Midbrain (tissue), 1 donor: ENCODE measurements at regions not wholly inside any gene's neighbourhood (a gene's known extent, or its start where the extent isn't known, plus 50 kb on each side); places are given as distances from the start of the nearest gene placed in this dataset.

Experiments used
- DNase-seq: peaks from one replicate; lab custom pipeline; 2025; lab: John Stamatoyannopoulos, UW

DNA sequence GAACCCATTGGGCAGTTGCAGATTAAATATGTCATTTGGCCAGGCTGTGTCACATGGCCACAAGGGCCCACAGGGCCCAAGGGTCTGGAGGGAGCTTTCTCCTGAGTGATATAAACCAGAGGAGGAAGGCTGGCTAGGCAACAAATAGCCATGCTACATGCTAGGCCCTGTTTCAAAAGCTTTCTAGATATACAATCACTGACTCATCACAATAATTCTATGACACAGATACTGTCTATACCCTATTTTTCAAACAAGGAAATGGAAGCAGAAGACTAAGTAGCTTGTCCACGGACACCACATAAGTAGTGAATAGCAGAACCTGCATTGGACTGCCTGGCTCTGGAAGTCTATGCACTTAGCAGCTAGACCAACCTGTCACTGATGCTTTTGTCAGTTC lies 625.4 kb downstream of the NTRK3 start:
- no peak for DNase-seq

DNA sequence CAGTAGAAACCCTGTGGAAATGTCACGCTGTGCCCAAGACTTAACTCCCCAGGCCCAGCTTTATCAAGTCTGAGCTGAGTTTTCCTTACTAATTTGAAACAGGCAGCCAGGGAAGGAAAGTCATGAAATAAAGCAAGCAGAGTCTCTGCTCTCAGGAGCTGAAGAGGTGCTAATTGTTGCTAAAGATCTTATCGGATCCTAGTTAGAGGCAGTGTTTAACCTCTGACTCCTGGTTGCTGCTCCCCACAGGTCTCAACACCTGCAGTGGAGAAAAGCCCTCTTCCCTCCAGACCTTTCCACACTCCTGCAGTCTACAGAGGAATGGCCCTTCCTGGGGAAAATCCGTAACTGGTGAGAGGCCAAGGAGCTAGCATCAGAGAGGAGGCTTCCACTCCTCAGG lies 628.2 kb downstream of the NTRK3 start:
- no peak for DNase-seq

DNA sequence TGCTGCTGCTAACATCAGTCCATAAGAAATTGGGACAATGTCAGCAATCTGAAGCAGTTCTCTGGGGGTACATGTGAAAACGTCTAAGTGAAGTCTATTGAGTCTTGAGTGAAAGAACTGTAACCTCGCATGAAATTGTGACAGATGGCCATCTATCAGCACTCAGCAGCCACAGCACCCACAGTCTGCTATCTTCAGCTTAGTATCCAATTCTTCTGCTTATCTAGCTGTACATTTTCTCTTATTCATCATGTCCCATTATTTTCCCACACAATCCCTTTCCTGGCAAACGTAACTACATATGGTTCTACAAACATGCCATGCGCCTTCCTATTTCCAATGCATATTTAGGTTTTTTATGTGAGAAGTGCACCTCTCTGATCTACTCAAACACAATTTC lies 629.7 kb downstream of the NTRK3 start:
- DNase-seq: no peak

DNA sequence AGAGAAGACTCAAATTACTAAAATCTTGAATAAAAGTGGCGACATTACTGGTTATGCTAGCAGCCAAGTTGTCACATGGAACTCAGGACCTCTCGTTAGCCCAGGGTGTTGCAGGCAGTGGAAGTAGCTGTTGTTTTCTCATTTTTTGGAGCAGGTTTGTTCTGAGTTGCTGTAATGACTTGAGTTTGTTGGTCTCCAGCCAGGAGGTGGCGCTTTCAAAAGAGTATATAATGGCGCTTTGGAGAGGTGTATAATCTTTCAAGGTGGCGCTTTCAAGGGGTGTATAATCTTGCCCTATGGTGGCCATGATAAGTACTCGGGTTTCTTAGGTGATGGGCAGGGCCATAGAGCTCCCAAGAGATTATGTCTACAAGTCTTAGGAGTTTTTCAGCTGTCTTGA lies 632.7 kb downstream of the NTRK3 start:
- DNase-seq: no peak

DNA sequence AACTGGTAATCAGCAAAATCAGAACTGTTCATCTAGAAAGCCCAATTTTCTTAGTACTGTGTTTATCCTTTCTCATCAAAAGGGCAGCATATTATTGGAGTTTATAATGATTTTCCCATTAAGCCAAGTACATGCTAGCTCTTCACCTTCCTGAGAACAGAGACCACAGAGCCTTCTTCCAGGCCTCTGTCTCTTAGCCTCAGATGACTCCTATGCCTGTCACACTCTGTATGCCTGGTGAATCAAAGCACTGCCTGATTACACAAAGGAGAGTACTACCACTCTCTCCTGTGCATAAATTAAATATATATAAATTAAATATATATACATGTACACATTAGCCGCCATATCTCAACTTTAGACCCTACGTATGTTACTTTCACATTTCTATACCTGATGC lies 636.1 kb downstream of the NTRK3 start:
- DNase-seq: no peak

DNA sequence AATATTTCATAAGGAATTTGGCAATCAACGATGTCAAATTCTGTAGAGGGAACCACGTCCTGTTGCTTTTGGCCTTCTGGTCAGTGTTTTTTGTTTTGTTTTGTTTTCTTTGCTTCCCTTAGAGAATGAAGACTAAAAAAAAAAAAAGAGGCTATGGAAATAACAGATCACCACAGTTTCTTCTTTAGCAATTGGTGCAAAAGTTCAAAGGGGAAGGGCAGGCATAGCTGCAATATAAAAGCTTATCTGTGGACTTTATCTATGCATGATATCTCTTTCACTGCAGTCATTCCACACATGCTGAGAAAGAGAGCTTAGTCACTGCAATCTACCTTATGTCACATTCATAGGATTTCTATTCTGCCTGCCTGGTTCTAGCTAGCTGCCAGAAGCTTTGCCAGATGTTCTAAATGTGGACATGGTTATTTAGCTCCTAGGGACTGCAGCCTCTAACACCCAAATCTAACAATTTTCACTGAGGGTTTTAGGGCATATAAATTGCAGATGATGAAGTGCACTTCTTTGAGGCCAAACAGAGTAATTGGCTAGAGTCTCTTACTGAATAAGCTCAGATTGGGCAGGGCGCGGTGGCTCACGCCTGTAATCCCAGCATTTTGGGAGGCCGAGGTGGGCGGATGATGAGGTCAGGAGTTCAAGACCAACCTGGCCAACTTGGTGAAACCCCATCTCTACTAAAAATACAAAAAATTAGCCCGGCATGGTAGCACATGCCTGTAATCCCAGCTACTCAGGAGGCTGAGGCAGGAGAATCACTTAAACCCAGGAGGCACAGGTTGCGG lies 637.2 kb downstream of the NTRK3 start:
- no peak for DNase-seq

DNA sequence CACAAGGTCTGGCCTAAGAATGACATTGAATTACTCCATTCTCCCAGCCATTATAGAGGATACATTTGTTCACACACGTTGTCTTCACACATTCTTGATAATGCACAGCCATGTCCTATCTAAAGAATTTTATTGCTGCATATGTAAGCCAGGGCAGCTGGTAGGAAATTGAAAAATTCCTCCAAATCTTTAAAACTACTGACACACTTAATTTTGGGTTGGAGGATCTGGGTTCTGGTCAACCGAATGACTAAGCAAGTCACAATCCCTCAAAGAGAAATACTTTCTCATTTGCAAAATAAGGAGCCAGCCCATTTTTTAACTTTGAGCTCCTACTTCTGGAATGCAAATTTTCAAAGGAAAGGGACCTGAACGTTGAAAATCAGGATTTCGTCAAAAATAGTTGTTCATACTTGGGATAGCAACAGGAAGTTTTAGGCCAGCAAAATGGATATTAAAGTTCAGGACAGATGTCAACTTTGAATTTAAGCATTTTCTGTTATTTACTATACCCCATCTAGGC lies 638.3 kb downstream of the NTRK3 start:
- DNase-seq: no peak

DNA sequence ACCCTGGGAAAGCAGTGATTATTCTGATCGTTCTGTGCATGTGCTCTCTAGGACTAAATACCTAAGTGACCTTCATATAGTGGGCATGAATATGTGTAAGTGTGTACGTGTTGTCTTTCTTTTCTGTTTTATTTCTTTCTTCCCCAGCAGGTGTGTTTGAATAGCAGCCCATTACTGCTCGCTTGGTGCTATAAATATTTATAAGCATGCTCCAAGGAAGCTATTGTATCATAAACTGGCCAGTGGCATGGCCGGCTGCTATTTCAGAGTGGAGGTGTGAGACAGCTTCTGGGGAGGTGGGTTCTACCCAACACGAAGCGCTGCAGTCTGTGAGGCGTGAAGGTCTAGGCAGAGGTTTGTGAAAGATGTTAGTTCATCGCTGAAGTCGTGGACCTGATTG lies 641.8 kb downstream of the NTRK3 start:
- DNase-seq: no peak

DNA sequence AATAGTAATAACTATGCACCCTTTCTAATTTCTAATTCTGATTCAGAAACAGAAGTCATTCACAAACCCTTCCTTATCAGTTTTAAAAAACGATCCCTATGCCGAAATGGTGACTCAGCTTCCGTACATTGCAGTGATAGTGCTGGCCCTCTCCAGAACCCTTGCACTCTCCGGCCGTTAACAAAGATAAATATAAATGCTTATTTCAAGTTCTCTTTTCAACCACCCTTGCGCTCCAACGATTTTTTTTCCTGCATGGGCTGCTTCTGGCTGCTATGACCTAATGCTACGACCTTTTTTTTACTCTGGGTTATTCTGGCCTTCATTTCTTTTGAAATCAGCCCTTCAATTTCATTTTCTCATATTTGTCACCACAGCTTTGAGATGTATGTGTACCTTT lies 646.2 kb downstream of the NTRK3 start:
- no peak for DNase-seq

DNA sequence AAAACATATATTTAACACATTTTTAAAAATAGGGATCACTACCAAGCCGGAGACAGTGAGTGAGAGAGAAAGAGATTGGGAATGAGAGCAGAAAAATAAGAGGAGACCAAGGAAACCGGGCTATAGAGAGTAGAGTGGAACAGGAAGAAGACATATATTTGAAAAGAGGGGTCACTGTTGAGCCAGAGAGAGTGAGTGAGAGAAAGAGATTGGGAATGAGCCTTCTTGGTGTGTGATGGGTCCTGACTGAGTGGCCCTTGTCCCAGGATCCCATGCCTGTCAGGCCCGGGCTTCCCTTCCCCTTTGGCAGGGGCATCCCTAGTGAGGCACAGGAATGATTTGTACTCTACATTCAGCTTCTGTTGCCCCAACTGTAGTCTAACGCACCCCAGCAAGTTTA lies 646.6 kb downstream of the NTRK3 start:
- no peak for DNase-seq

DNA sequence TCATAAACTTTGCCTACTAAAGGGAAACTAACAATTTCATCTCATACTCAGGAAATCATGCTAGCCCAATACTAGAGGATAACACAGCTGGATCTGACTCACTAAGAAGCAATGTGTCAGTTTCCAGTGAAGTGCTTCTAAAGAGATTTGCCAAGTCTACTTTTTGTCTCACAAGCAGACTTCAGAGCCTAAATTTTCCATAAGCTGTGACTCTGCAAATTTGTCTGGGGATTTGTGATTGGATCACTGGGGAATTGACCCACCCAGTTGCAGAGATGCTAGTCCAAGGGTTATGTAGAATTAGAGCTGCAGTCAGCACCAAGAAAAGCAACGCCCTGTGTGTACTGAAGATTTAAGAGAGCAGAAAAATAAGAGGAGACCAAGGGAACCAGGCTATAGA lies 647.1 kb downstream of the NTRK3 start:
- no peak for DNase-seq

DNA sequence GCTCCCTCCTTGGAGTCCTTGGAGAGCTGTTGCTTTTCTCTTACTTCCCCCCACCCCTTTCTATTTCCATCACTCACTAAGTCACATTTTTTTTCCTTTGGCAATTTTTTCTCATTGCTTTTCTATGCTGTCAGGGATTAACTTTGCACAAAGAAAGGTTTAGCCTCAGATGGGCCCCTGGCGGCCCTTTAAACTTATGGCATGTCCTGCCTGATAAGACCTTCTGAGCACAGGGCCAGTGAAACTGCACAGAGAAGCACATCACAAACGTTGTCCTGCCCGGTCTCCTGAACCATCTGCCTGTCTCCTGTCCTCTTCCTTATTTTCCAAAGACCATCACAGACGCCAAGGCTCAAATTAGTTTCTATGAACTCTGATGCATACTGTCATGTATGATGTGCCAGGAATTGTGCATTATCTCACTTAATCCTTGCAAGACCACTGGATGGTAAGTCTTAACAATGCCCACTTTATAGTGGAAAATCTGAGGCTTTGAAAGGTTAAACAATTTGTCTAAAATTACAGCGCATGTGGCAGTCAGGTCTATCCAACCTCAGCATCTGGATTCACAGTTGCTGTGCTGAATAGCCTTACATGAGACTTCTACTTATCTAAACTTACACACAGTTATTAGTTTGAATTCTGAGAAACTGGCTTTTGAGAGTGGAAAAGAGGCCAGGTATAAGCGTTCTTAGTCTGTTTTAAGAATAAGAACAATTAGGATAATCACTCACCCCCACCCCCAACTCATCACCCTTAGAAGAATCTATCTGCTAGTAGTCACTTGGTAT lies 648.1 kb downstream of the NTRK3 start:
- DNase-seq: no peak

DNA sequence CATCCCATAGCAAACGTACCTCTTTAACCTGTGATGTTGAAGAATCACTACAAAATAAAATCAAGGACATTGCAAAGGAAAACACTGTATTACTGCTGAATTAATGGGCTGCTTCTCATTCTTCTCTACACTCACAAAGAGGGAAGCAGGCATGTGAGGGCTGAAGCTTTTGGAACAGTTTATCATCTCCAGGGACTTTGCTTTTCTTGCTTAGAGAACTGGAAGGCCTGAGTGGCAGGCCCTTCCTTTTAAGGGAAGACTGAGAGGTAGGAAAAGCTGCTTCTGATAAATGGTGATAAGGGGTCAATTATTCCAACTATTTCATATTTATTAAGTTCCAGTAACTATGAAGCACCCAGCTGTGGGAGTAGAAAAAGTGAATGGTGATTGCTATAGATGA lies 649.6 kb downstream of the NTRK3 start:
- DNase-seq: no peak

DNA sequence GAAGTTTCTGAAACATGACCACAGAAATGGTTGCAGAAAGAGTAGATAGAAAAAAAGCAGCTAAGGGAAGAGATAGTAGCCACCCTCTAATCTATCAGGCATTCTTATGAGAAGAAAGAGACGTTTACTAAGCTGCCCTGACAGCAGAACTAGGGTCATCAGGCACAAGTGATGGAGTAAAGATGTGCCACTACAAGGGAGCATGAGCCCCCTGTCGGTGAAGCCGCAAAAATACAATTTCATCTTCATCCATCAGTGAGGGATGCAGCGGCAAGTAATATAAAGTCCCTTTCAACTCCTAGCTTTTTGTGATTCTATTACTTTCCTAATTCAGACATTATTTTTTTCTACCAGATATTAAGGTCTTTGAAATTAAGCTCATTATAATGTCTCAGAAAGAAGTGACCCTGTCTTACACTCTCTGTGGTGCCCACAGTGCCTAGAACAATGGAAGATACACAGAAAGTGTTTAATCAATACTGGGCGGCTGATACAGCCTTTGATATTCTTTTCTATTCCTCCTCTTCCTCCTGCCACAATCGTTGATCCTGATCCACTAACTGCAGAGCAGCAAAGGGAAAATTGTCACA lies 651.6 kb downstream of the NTRK3 start:
- DNase-seq: peak; percentile 3

DNA sequence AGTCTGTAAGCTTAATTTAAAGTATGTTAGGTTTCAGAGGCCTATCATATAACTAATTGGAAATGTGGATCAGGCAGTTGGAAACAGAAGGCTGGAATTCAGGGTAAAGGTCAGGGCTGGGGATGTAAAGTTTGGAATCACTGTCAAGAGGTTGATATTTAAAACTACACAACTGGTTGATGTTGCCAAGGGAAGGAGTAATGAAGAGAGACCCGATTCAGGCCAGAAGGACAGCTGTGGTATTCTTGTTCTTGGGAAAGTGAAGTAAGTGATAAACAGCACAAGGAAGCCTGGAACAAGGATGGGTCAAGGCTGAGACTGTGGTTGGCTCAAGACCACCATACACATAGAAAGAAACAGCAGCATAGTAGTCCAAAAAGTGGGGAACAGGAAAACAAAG lies 654.2 kb downstream of the NTRK3 start:
- DNase-seq: no peak

DNA sequence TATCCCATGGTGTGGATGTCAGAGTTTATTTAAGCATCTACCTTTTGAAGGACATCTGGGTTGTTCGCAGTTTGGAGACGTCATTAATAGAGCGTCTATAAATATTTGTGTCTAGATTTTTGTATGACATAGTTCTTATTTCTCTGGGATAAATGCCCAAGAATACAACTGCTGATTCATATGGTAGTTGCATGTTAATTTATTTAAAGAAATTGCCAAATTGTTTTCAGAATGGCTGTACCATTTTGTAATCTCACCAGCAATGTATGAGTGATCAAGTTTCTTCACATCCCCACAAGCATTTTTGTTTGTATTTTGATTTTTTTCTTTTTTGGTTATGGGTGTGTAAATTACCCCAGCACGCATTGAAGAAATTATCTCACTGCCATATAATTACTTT lies 656.9 kb downstream of the NTRK3 start:
- DNase-seq: no peak

DNA sequence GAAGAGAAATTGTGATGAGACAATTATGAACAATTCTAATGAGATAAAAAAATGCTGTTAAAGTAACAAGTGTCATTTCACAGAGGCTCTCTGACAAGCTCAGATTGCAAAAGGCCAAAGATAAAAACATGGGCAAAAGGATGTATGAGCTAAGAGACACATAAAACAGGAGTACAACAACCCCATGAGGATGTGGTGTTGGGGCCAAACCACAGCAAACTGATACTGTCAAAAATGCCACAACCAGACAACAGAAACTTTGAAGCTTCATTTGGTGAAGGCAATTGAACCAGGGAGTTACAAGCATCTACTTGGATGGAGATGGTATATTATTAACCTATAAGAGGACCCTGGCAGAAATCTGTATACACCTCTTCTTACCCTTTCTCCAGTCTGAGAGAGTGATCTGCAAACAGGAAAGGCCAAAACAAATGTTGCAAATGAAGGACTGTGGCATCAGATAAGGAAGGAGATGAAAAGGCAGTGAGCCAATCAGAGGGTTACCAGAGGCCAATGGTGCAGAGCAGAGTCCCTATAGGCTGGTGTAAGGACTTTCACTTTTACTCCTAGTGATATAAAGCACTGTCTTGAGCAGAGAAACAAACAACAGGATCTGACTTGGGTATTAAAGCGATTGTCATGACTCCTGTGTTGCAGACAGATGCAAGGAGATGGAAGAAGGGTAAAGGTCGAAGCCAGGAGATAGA lies 659.0 kb downstream of the NTRK3 start:
- DNase-seq: no peak

DNA sequence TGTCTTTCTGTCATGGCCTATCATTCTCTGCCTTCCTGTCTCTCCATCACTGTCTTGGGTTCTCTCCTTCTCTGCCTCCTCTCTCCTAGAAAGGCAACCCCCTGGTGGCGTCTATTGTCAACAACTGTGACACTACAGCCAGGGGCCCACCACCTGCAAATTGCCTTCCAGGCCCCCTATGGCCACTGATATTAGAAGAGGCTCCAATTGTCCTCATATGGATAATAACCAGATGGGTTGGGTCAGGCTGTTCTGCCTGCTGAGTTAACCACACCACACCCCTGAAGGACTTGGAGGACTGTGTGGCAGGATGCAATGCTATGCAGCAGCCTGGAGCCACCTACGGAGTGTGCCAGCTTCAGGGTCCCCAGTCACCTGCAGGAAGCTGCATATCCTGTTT lies 665.0 kb downstream of the NTRK3 start:
- no peak for DNase-seq

DNA sequence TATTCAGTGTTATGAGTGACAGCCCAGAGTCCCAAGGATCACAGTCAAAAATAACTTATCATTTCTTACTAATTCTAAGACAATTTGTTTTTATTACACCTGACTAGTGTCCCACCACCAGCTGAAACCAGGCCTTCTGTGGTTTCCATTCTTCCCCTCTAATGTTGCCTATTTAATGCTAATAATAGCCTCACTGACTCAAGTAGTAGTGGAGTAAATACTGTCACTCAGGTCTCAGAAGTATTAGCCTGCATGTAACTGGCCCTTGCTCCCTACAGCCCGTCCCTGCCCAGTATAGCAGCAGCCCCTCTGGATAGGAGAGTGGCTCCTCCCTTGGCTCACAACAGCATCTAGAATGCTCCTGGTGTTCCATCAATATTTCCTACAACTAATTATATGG lies 665.5 kb downstream of the NTRK3 start:
- DNase-seq: no peak

DNA sequence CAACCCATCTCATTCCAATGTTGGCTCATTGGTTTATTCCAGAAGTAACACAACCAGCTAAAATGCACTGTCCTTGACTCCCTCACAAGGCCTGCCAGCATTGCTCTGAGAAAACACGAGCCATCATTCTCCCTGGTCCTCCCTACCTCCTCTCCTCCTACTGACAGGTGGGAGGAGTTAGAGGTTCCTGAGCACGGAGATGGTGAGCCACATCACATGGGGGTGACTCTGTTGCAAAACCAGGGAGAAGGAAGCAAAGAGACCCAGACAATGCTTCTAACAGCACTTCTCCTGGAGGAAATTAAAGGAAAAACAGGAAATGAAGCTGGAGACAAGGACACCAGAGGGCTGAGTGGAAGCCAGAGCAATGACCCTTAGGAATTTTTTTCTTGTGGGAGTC lies 667.4 kb downstream of the NTRK3 start:
- DNase-seq: no peak

DNA sequence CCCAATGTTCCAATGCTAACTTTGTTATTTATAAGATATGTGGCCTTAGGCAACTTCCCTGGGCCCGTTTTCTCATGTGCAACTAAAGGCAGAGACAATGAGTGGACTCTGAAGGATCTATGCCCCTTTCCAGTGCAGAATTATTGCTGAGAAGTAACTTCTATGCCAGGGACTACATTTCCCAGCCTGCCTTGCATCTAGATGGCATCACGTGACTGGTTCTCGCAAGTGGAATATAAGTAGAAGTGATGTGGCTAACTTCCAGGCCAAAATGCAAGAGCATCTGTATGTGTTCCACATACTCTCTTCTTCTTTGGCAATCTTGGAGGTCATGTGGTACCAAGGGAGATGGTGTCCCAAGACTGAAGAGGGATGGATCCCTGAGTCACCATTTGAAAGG lies 674.4 kb downstream of the NTRK3 start:
- DNase-seq: no peak

DNA sequence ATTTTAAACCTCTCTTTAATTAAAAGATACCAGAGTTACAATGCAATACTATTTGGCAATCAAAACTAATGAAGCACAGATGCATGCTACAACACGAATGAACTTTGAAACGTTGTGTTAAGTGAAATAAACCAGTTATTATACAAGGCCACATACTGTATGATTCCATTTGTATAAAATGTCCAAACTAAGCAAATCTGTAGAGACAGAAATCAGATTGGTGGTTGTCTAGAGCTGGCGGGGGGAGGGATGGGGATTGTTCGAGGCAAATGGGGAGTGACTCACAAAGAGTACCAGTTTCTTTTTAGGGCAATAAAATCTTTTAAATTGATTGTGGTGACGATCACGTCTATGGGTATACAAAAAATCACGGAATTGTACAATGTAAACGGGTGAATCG lies 677.0 kb downstream of the NTRK3 start:
- no peak for DNase-seq
